Lower leg skin (tissue), 3 donors: ENCODE measurements at regions not wholly inside any gene's neighbourhood (a gene's known extent, or its start where the extent isn't known, plus 50 kb on each side); places are given as distances from the start of the nearest gene placed in this dataset.

Experiments used
- POLR2A ChIP-seq, 2 donors: fragments of 450-650 bp; IDR thresholded peaks; one replicate each; pipeline ENCODE4 v1.6.1; 2016 to 2017; ENCODE audit warnings: antibody characterized with exemption in 2 of 2, mild to moderate bottlenecking in 1 of 2, moderate library complexity in 1 of 2
- TF ChIP-seq, protein P1 (sequence below), 3 donors: fragments of 450-650 bp; IDR thresholded peaks; one replicate each; pipeline ENCODE4 v1.5.1; 2016; ENCODE audit warnings: antibody characterized with exemption in 3 of 3, mild to moderate bottlenecking in 3 of 3, moderate library complexity in 2 of 3

DNA sequence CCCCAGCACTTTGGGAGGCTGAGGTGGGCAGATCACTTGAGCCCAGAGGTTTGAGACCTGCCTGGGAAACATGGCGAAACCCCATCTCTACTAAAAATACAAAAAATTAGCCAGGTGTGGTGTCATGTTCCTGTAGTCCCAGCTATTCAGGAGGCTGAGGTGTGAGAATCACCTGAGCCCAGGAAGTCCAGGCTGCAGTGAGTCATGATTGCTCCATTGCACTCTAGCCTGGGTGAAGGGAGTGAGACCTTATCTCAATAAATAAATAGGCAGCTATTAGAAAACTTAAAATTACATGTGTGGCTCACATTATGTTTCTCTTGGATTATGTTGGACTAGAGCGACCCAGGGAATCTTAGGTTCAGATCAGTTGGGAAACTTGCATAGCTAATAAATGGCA is 69.7 kb downstream of the RPLP1 start:
- TF ChIP-seq, protein P1, sequence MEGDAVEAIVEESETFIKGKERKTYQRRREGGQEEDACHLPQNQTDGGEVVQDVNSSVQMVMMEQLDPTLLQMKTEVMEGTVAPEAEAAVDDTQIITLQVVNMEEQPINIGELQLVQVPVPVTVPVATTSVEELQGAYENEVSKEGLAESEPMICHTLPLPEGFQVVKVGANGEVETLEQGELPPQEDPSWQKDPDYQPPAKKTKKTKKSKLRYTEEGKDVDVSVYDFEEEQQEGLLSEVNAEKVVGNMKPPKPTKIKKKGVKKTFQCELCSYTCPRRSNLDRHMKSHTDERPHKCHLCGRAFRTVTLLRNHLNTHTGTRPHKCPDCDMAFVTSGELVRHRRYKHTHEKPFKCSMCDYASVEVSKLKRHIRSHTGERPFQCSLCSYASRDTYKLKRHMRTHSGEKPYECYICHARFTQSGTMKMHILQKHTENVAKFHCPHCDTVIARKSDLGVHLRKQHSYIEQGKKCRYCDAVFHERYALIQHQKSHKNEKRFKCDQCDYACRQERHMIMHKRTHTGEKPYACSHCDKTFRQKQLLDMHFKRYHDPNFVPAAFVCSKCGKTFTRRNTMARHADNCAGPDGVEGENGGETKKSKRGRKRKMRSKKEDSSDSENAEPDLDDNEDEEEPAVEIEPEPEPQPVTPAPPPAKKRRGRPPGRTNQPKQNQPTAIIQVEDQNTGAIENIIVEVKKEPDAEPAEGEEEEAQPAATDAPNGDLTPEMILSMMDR (IDR thresholded peaks at IDR 0.05): no peak
- TF ChIP-seq POLR2A (IDR thresholded peaks at IDR 0.05): no peak
